ENCODE measurements at regions not wholly inside any gene's neighbourhood (a gene's known extent, or its start where the extent isn't known, plus 50 kb on each side); places are given as distances from the start of the nearest gene placed in this dataset.

DNA sequence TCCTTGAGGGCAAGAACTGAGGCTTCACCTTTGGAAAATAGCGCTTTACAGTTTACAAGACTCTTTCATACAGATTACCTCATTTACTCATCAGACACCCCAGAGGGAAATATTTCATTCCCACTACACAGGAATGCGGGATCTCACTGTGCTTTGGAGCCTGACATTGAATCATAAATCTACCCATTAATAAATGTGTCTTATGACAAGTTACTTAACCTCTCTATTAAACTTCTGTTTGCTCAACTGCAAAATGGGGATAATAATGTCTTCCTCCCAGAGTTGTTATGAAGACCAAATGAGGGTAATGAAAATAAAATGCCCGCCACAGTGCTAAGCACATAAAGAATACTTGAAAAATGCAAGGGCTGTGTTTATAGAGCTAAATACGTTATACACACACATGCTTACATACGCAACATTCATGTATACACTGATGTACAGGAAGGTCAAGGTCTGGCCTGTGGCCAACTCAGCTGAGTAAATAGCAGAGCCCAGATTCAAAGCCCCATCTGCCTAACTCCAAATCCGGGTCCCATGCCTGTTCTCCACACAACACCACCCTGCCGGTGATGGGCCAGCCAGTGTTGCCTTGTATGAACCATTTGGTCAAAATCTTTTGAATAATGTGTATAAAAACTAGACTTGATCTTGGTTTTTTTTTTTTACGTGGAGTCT is 56.6 kb upstream of the CALM2 start:
- H3K4me3 Mint-ChIP-seq = no peak overlapping the region
- no peaks in the 10 kb centered on the region for H3K36me3 Mint-ChIP-seq (ENCODE audit: low read depth)
- H3K9me3 Mint-ChIP-seq = no peaks in the 10 kb centered on the region
- H3K4me1 Mint-ChIP-seq (ENCODE audit: low read depth) = peaks cover 20% of the 10 kb centered on the region
- H3K27me3 Mint-ChIP-seq (ENCODE audit: insufficient read depth) = peaks cover 4% of the 10 kb centered on the region; the same call in 1 of the 2 replicates
- TF ChIP-seq, protein P1, sequence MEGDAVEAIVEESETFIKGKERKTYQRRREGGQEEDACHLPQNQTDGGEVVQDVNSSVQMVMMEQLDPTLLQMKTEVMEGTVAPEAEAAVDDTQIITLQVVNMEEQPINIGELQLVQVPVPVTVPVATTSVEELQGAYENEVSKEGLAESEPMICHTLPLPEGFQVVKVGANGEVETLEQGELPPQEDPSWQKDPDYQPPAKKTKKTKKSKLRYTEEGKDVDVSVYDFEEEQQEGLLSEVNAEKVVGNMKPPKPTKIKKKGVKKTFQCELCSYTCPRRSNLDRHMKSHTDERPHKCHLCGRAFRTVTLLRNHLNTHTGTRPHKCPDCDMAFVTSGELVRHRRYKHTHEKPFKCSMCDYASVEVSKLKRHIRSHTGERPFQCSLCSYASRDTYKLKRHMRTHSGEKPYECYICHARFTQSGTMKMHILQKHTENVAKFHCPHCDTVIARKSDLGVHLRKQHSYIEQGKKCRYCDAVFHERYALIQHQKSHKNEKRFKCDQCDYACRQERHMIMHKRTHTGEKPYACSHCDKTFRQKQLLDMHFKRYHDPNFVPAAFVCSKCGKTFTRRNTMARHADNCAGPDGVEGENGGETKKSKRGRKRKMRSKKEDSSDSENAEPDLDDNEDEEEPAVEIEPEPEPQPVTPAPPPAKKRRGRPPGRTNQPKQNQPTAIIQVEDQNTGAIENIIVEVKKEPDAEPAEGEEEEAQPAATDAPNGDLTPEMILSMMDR (IDR thresholded peaks at IDR 0.05) = no peak
- no peak for DNase-seq
- no peak overlapping the region for H3K27ac Mint-ChIP-seq

DNA sequence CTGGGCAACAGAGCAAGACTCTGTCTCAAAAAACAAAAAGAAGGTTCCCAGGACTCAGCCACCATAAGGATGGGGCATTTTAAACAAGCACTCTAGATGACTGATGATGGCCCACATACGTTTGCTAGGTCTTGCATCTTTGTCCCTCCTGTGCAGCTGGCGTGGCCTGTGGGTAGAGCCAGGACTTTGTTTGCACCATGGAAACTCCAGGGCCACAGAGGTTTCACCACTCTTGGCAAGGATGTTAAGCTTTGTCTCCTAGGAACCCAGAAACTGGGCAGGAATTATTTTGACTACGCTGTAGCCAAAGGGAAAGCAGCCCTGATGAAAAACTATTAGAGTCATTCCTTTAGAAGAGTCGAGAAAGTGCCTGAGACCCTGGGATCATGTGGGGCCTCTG is 54.1 kb upstream of the CALM2 start:
- DNase-seq = no peak
- Mint-ChIP-seq H3K4me1 (ENCODE audit: low read depth) (peaks cover 16% of the 10 kb centered on the region), H3K36me3 (ENCODE audit: low read depth) (no peaks in the 10 kb centered on the region), H3K4me3 (no peak overlapping the region), H3K27me3 (ENCODE audit: insufficient read depth) (peaks cover 4% of the 10 kb centered on the region; the same call in 1 of the 2 replicates), H3K27ac (no peak overlapping the region), H3K9me3 (no peaks in the 10 kb centered on the region)
- TF ChIP-seq, protein P1 (IDR thresholded peaks at IDR 0.05) = no peak

DNA sequence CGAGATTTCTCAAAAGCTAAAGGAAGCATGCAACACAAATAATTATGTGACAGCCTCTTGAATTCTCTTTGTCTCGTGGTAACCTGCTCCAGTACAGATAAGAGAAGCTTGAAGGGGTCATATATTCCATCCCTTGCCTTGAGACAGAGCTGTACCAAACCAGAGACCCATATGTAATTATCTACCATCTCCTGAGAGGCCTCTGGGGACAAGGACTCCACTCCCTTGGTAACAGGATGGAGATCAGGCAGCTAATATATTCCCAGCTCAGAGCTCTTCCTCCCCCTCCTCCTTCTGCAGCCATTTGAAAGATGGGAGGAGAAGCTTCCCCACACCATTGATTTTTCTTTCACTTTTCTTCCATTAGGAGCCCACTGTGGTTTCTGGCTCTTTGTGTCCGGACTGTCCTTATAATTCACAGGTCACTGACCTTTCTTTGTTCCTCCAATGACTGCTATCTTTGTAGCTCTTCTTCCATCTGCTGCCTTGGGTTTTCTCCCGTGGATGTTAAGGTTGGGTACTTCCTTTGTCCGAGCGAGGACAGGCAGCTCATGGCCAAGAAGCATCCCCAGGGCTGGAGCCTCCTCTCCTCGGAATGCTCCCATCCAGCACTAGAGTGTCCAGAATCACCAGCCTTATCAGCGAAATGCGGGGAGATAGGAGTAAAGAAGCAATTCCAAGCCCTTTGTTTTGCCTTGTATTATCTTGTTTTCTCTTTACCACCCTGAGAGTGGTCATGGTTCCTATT is 51.4 kb upstream of the CALM2 start:
- DNase-seq = no peak
- Mint-ChIP-seq H3K9me3 (no peaks in the 10 kb centered on the region), H3K36me3 (ENCODE audit: low read depth) (no peaks in the 10 kb centered on the region), H3K4me1 (ENCODE audit: low read depth) (peaks cover 43% of the 10 kb centered on the region), H3K27ac (no peak overlapping the region), H3K27me3 (ENCODE audit: insufficient read depth) (peaks cover 2% of the 10 kb centered on the region; the same call in 1 of the 2 replicates), H3K4me3 (no peak overlapping the region)
- TF ChIP-seq, protein P1 (IDR thresholded peaks at IDR 0.05) = no peak

DNA sequence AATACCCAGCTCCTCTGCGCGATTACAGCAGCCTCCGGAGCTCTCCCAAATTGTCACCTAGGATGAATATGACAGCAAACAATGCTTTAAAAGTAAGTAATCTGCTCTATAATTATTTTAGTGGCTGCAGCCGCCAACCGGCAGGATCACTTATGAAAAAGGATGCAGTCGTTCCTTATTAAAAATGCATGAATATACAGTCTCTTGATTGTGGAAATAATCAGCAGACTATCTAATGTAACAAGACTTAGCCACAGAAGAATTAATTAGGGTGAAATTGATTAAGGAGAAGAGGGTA is 50.6 kb upstream of the CALM2 start:
- peaks cover 2% of the 10 kb centered on the region; the same call in 1 of the 2 replicates for H3K27me3 Mint-ChIP-seq (ENCODE audit: insufficient read depth)
- no peaks in the 10 kb centered on the region for H3K36me3 Mint-ChIP-seq (ENCODE audit: low read depth)
- TF ChIP-seq, protein P1 (IDR thresholded peaks at IDR 0.05) = no peak
- H3K4me1 Mint-ChIP-seq (ENCODE audit: low read depth) = peaks cover 51% of the 10 kb centered on the region
- H3K4me3 Mint-ChIP-seq = no peak overlapping the region
- no peak for DNase-seq
- H3K27ac Mint-ChIP-seq = no peak overlapping the region
- H3K9me3 Mint-ChIP-seq = no peaks in the 10 kb centered on the region

DNA sequence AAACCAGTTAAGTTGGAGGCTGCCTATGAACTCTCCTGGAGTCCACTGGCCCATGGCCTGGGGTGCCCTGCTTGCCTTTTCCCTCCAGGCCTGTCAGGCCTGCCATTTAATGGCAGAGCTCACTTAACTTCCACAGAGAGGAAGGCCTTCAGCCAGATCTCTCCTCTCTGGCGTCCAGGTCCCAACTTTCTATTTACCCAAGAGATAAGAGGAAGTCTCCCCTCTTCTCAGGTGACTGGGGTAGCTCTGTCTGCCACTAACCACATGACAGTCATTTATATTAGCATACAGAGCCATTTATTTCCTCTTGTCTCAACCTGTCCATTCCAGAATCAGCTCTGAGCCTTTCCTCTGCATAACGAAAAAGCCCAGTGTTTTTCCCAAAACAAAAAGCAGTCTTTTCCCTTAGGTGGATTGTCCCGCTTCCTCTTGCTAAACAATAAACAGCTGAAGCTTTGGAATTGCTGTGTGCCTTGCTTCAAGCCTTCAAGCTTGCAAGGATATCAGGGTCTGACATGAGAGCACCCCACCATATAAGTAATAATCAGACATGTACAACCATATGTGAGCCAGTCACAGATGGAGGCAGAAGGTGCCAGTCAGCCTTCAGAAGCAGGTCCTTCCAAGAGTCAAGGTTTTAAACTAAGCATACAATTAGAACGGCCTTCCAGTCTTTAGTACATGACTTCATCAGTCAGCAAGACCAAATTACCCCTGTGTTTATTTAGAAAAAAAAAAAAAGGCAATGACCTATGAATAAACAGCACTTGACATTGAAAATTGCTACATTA is 50.0 kb upstream of the CALM2 start:
- Mint-ChIP-seq H3K36me3 (ENCODE audit: low read depth) (no peaks in the 10 kb centered on the region), H3K4me3 (no peak overlapping the region)
- DNase-seq = no peak

More for the DNA sequence above, 50.0 kb upstream of the CALM2 start:
- Mint-ChIP-seq H3K4me1 (ENCODE audit: low read depth) (peaks cover 57% of the 10 kb centered on the region), H3K27me3 (ENCODE audit: insufficient read depth) (peaks cover 2% of the 10 kb centered on the region; the same call in 1 of the 2 replicates), H3K9me3 (no peaks in the 10 kb centered on the region), H3K27ac (no peak overlapping the region)
- TF ChIP-seq, protein P1 (IDR thresholded peaks at IDR 0.05) = no peak
